ENCODE measurements at regions not wholly inside any gene's neighbourhood (a gene's known extent, or its start where the extent isn't known, plus 50 kb on each side); places are given as distances from the start of the nearest gene placed in this dataset.
A peak's percentile ranks its signal among the peaks of the same experiment; 100 is the strongest.

DNA sequence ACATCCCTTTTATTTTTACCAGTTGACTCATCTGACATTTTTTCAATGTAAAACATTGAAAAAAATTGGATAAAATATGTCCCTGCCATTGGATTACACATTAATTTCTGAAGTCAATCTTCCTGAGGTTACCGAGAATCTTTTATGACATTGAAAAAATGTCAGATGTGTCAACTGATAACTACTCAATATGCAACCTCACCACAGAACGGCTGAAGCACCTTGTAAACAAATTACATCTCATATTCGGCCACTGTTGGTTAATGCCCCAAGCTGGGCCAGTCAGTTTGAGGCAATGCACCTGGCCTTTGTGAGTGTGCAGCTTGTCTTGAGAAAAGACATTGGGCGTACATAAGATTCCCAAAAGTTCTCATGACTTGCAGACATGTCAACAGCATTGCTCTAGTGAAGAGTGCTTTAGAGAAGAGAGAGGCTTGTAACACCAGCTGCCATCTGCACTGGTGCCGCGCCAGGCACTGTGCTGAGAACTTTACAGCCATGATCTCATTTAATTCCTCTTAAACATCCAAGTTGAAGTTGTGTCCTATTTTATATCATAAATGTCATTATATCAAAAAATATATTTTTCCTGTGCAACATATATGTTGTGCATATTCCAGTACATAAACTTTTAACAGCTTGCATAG is 112.7 kb upstream of the SLC35G4 start:
- 77 to 82% methylated on average over 6 of the region's 6 CpGs for WGBS, 2 donors
- DNase-seq: no peak
- Histone ChIP-seq H3K27me3 (no peaks in the 10 kb centered on the region), H3K9me3 (no peaks in the 10 kb centered on the region), H3K4me3 (no peak overlapping the region), H3K4me1 (peaks cover 0 to 5% (median 0%) of the 10 kb centered on the region in 9 donors), H3K27ac (no peak overlapping the region), H3K36me3 (no peaks in the 10 kb centered on the region)
- no peak for TF ChIP-seq CTCF (IDR thresholded peaks at IDR 0.05)
- intact Hi-C loops (cut with DNase I): no loop called here
- ATAC-seq: peak in 1 of 8 donors; percentile 31

DNA sequence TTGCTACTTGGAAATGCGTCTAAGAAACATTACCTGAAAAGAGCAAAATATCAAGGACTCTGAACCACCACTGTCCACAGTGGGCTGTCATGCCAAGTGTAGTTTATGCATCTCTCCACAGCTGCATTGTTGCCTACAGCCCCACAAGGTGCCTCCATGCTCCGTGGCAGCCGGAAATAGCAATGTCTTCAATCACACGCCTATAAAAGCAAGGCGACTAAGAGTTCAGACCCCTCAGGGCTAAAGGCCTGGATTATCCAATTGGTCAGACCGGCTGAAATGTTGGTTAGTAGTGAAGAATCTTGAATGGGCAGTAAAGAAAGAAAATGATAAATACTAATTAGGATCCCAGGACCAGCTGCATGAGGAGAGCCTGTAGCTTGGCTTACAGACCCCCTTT is 114.0 kb upstream of the SLC35G4 start:
- ATAC-seq (no peak), DNase-seq (no peak)
- 82 to 87% methylated on average over 6 of the region's 6 CpGs for WGBS, 2 donors
- no peak for TF ChIP-seq CTCF (IDR thresholded peaks at IDR 0.05)
- H3K9me3 ChIP-seq: no peaks in the 10 kb centered on the region
- peaks cover 0 to 5% (median 0%) of the 10 kb centered on the region in 9 donors for H3K4me1 ChIP-seq
- H3K4me3 ChIP-seq: no peak overlapping the region
- no peak overlapping the region for H3K27ac ChIP-seq
- no peaks in the 10 kb centered on the region for H3K27me3 ChIP-seq
- no peaks in the 10 kb centered on the region for H3K36me3 ChIP-seq
- intact Hi-C loops (cut with DNase I): no loop called here

GRCh38 chr18:11494107-11494506 is 115.3 kb upstream of the SLC35G4 start:
- peaks cover 0 to 5% (median 0%) of the 10 kb centered on the region in 9 donors for H3K4me1 ChIP-seq
- intact Hi-C loops (cut with DNase I): no loop called here
- H3K27ac ChIP-seq: no peak overlapping the region
- no peak overlapping the region for H3K4me3 ChIP-seq
- TF ChIP-seq CTCF (IDR thresholded peaks at IDR 0.05): no peak
- ATAC-seq: no peak
- DNase-seq: no peak
- no peaks in the 10 kb centered on the region for H3K9me3 ChIP-seq
- H3K27me3 ChIP-seq: no peaks in the 10 kb centered on the region
- no peaks in the 10 kb centered on the region for H3K36me3 ChIP-seq

DNA sequence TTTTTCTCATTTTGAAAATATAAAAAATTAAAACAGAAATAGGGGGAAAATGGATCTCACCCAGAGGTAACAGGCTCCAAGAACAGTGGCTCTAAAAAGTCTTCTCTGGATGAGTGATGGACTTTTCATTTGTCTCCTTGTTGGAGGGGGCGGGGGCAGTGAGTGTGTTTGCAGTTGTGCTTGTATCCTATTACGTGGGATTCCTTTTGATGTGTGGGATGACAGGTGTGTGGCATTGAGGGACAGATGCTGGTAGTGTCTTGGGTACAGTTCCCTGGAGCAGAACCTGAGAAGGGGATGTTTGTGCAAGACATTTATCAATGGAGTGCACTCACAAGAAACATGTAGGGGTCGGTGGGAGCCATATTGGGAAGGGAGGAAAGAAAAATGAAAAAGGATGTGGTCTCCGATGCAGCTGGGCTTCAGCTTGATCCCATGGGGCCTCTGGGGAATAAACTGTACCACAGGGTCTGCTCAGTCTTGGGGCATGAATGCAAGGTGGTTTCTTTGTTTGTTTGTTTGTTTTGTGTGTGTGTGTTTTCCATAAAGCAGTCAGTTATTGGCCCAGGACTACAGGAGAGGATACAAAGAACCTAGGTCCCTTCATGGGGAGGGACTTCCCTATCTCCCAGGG is 120.0 kb upstream of the SLC35G4 start:
- Histone ChIP-seq H3K4me1 (peaks cover 0 to 5% (median 0%) of the 10 kb centered on the region in 9 donors), H3K27me3 (no peaks in the 10 kb centered on the region), H3K27ac (no peak overlapping the region), H3K4me3 (no peak overlapping the region), H3K36me3 (no peaks in the 10 kb centered on the region), H3K9me3 (no peaks in the 10 kb centered on the region)
- TF ChIP-seq CTCF (IDR thresholded peaks at IDR 0.05): no peak
- DNase-seq (no peak), ATAC-seq (no peak)
- intact Hi-C loops (cut with DNase I): no loop called here
- 83 to 86% methylated on average over 4 of the region's 4 CpGs for WGBS, 2 donors

Data from heart right ventricle (tissue), 16 donors.